Hypothalamus (tissue), 51 donors: ENCODE measurements at regions not wholly inside any gene's neighbourhood (a gene's known extent, or its start where the extent isn't known, plus 50 kb on each side); places are given as distances from the start of the nearest gene placed in this dataset.
A peak's percentile ranks its signal among the peaks of the same experiment; 100 is the strongest.

Experiments
- DNase-seq, 51 donors: peaks; one replicate each; lab custom pipeline; 2025; lab: John Stamatoyannopoulos, UW

- DNase-seq = no peak
Measured at GRCh38 chr6:169165561-169166300, 87.9 kb downstream of the THBS2 start.

GRCh38 chr6:169164986-169165385 lies 88.7 kb downstream of the THBS2 start:
- no peak for DNase-seq

GRCh38 chr6:169164451-169164850 lies 89.2 kb downstream of the THBS2 start:
- no peak for DNase-seq

- DNase-seq = no peak
Measured at GRCh38 chr6:169163411-169163901, 90.2 kb downstream of the THBS2 start.

- DNase-seq = no peak
Measured at GRCh38 chr6:169162752-169163407, 90.8 kb downstream of the THBS2 start.

GRCh38 chr6:169162249-169162648 lies 91.4 kb downstream of the THBS2 start:
- DNase-seq = no peak

GRCh38 chr6:169161572-169162167 lies 92.0 kb downstream of the THBS2 start:
- DNase-seq = no peak

GRCh38 chr6:169160855-169161560 lies 92.6 kb downstream of the THBS2 start:
- DNase-seq = no peak

- no peak for DNase-seq
Measured at GRCh38 chr6:169160091-169160854, 93.4 kb downstream of the THBS2 start.

- no peak for DNase-seq
Measured at GRCh38 chr6:169159331-169159730, 94.3 kb downstream of the THBS2 start.

GRCh38 chr6:169158691-169159090 lies 95.0 kb downstream of the THBS2 start:
- DNase-seq = no peak

- peak in 14 of 51 donors; percentile 9 to 40 (median 16) for DNase-seq
Measured at GRCh38 chr6:169158174-169158573, 95.5 kb downstream of the THBS2 start.

GRCh38 chr6:169157197-169158148 lies 96.2 kb downstream of the THBS2 start:
- peak in 2 of 51 donors; percentile 5 to 19 for DNase-seq

- no peak for DNase-seq
Measured at GRCh38 chr6:169156793-169157147, 96.9 kb downstream of the THBS2 start.

GRCh38 chr6:169156108-169156792 lies 97.4 kb downstream of the THBS2 start:
- DNase-seq = no peak

GRCh38 chr6:169155481-169155880 lies 98.2 kb downstream of the THBS2 start:
- no peak for DNase-seq

- no peak for DNase-seq
Measured at GRCh38 chr6:169153401-169153800, 100.2 kb downstream of the THBS2 start.

- no peak for DNase-seq
Measured at GRCh38 chr6:169146521-169146920, 107.1 kb downstream of the THBS2 start.
